ENCODE measurements at regions not wholly inside any gene's neighbourhood (a gene's known extent, or its start where the extent isn't known, plus 50 kb on each side); places are given as distances from the start of the nearest gene placed in this dataset.

- TF ChIP-seq CTCF (IDR thresholded peaks at IDR 0.05) (no peak), EP300 (IDR thresholded peaks at IDR 0.05) (no peak), POLR2AphosphoS5 (IDR thresholded peaks at IDR 0.05) (no peak), POLR2A (IDR thresholded peaks at IDR 0.05) (no peak)
Observed at GRCh38 chr9:94482110-94482509, 72.8 kb upstream of the PCAT7 start.

Data from sigmoid colon (tissue), 4 donors.